GM18517 (cell line): ENCODE measurements at regions not wholly inside any gene's neighbourhood (a gene's known extent, or its start where the extent isn't known, plus 50 kb on each side); places are given as distances from the start of the nearest gene placed in this dataset.
"Not testable (repeated sequence)": the region's sequence is repeated elsewhere in the genome, so short reads cannot be mapped to it uniquely, and the experiment has no call there.

Source experiments
- ATAC-seq: cut with Tn5 transposase; IDR thresholded peaks from one replicate; pipeline ENCODE4 v1.9.1; 2021; ENCODE audit warnings: mild to moderate bottlenecking, moderate library complexity; ENCODE audit not compliant: unreplicated experiment

- ATAC-seq, result no peak
These were observed 315.8 kb upstream of the TPK1 start for GRCh38 chr7:145151676-145152075.

GRCh38 chr7:145147865-145148264 lies 312.0 kb upstream of the TPK1 start:
- ATAC-seq, result no peak

DNA sequence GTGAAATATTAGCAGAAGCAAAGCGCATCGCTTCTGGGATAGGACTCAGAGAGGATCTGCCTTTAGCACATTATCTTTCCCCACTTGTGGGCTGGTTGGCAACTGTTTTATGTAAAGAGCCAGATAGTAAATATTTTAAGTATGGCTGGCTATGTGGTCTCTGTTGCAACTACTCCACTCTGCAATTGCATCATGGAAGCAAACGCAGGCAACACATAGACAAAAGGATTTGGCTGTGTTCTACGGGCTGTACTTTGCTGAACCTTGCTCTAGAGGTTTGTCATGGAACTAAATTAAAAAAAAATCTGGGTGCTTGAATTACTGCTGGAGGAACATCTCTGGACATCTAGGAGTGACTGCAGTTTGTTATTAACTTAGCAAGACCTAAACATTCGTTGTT lies 307.8 kb upstream of the TPK1 start:
- no peak for ATAC-seq

- ATAC-seq, result no peak
These were observed 298.5 kb upstream of the TPK1 start for GRCh38 chr7:145134377-145134776.

DNA sequence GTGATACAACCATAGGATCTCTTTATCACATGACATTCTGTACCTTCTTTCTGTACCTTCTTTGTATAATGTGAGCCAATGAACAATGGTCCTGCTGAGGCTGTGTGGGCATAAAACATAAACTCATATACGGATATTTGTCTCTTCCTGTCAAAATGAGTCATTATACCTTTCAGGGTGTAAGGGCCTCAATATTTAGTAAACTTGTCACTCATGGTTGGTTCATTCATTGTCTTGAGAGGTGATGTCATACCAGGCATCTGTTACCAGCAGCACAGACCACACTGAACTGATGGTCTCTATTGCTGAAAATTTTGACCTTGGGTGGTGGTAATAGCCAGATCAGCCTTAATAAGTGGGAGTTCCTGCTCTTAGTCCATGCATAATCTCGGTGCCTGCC lies 287.6 kb upstream of the TPK1 start:
- ATAC-seq, result no peak

GRCh38 chr7:145106001-145106400 lies 270.1 kb upstream of the TPK1 start:
- ATAC-seq, result no peak

GRCh38 chr7:145105561-145105960 lies 269.7 kb upstream of the TPK1 start:
- no peak for ATAC-seq

GRCh38 chr7:145104400-145104799 lies 268.5 kb upstream of the TPK1 start:
- no peak for ATAC-seq

- not testable (repeated sequence) for ATAC-seq
These were observed 266.3 kb upstream of the TPK1 start for GRCh38 chr7:145102199-145102598.

DNA sequence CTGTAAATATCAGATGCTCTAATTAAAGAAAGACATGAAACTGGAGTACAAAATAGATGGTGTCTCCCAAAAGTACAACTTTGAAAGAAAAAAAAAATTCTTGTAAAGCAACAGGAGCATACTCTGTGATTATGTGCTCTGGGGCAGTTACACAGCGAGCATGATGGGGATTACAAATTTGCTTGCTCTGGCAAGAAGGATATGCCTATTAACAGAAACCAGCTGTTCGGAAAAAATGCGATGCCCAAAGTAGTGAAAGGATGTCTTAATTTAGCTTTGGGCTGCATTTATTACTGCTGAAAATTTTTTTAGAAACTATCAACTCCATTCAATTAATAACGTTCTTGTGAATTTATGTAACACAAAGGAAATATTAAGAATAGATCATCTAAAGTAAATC lies 256.9 kb upstream of the TPK1 start:
- ATAC-seq, result no peak

GRCh38 chr7:145088111-145088745 lies 252.4 kb upstream of the TPK1 start:
- no peak for ATAC-seq

DNA sequence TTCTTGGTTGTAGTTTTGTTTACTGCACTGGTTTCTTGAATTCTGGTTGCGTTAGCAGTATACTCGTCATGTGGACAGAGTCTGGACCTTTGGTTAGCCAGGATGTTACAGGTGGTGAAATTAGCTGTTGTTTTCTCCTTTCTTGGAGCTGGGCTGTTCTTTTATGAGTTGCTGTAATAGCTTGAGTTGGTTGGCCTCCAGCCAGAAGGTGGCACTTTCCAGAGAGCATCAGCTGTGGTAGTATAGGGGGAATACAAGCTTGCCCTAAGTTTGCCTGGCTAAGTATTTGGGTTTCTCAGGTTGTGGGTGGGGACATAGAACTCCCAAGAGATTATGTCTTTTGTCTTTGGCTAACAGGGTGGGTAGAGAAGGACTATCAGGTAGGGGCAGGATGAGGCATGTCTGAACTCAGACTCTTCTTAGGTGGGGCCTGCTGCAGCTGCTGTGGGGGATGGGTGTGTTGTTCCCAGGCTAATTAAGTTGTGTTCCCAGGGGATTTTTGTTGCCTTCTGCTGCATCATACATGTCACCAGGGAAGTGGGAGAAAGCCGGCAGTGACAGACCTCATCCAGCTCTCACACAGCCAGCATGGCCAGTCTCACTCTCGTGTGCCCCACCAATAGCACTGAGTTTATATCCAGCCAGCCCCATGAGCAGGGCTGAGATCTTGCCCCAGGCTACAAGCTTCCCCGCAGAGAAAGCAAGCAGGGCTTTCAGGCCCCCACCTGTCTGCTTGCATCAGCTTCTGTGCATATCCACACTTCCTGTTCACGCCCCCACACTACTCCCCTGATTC lies 246.7 kb upstream of the TPK1 start:
- peak; percentile 63 for ATAC-seq

DNA sequence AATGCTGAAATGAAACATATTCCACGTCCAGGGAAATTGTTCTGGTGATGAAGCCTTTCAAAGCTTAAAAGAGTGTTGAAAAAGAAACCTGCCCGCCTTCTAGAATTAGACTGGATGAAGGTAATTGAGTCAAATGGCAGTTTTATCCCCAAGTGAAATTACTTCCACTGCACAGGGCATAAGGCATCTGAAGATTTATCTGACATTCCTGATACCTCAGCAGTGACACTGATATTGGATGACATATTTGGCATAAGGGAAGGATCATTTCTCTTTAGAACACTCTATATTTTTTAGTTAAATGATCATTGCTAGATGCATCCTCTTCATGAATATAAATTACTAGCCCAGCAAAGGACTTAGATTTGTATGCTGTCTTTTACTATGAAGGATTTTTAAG lies 229.6 kb upstream of the TPK1 start:
- ATAC-seq, result no peak

DNA sequence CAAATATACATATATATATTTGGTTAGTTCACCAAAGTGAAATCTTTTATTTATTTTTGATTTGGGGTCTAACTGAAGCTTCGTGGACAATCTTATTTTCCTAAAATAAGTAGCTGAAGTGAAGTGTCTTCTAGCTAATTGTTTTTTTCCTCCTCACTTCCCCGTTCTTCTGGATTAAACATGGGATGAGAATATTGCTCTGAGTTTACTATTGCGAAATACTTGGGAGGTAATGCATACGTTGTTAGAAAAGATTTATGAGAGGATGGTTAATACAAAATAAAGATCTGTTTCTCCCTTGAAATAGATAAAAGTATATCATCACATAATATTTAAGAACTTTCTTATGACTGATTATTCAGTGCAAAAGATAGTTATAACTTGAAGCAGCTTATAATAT lies 228.3 kb upstream of the TPK1 start:
- ATAC-seq, result no peak

DNA sequence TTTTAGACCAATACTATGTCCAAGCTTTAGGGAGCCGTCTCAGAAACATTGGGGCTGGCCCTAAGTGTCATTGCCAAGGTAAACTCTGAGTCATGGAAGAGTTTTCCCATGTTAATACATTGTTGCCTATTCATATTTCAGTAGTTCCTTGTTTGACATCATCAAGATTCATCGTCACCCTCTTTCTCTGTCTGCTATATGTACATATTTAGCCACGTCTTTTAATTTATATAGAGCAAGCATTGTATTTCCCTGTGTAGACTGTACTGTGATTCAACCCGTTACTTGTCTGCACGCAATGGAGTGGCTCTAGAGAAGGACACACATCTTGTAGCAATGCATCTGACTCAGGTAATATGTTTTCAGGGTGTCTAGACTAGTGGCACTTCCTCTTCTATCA lies 217.9 kb upstream of the TPK1 start:
- no peak for ATAC-seq

- ATAC-seq, result no peak
These were observed 214.6 kb upstream of the TPK1 start for GRCh38 chr7:145050415-145050814.

DNA sequence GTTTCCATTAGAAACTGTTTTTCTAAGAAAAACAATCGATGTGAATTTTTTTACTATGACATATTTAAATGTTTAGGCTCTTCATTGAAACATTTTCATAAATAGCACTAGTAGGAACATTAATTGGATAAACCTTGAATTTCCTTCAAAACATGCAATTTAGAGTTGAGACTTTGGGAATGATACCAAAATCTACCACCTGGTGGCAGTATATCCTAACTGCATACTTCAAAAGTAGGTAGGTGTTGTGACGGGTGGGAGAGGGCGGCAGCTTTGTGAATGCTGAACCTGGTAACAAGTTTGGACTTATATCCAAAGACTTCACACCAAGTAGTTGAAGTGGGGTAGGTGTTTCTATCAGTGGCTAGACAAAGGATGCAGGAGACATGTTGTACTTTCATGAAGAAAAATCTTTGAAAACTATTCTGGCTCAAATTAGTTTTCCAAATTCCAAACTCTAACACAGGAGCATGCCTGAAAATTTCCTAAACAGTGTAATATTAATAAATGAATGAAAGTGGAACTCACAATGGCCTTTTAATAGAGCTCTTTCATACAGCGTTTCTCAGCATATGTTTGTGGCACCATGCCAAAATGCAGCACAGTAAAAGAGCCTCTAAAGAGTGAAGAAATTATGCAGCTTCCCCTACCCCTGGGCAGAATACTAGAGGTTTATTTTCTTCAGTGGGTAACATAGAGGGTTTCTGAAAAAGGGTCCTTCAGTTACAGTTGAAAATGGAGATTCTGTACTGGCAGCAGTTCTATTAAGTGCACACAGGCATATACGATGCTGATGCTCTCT lies 201.0 kb upstream of the TPK1 start:
- ATAC-seq, result peak; percentile 91

- ATAC-seq, result no peak
These were observed 195.3 kb upstream of the TPK1 start for GRCh38 chr7:145031162-145031561.

GRCh38 chr7:145030754-145031153 lies 194.9 kb upstream of the TPK1 start:
- ATAC-seq, result no peak

- ATAC-seq, result no peak
These were observed 184.6 kb upstream of the TPK1 start for GRCh38 chr7:145020454-145020853.

DNA sequence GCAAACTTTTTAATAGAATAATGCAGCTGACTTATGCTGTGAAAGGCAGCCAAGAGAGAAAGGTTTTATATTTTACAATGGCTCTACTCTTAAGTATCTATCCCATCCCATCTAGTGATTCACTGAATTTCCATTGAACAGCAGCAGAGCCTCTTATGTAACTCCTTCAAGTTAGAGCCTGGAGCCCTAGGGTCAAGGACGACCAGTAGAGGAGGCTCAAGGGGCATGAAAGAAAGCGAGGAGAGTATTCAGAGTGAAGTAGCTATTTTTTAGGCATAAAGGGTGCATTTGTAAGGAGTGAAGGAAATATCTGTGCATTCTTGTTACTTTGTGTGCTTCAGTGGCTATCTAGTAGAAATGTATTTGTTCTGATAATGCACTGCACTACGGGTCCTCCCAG lies 180.2 kb upstream of the TPK1 start:
- ATAC-seq, result no peak

DNA sequence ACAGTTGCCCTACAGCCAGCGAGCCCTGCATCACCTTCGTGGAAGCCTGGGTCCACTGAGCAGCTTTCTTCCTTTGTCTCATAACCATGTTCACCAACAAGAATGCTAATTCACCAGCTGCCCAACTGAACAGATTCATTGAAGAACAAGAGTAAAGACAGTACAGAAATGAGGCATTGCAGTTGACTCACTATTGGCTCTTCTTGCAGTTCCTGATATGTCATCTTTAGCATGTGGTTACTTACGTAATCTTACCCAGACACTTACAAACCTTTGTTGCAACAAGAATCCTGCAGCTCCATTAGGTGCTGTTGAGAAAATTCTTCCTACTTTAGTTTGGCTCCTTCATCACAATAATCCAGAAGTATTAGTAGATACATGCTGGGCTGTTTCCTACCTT lies 174.0 kb upstream of the TPK1 start:
- no peak for ATAC-seq
